ENCODE measurements at regions not wholly inside any gene's neighbourhood (a gene's known extent, or its start where the extent isn't known, plus 50 kb on each side); places are given as distances from the start of the nearest gene placed in this dataset.
A peak's percentile ranks its signal among the peaks of the same experiment; 100 is the strongest.

DNA sequence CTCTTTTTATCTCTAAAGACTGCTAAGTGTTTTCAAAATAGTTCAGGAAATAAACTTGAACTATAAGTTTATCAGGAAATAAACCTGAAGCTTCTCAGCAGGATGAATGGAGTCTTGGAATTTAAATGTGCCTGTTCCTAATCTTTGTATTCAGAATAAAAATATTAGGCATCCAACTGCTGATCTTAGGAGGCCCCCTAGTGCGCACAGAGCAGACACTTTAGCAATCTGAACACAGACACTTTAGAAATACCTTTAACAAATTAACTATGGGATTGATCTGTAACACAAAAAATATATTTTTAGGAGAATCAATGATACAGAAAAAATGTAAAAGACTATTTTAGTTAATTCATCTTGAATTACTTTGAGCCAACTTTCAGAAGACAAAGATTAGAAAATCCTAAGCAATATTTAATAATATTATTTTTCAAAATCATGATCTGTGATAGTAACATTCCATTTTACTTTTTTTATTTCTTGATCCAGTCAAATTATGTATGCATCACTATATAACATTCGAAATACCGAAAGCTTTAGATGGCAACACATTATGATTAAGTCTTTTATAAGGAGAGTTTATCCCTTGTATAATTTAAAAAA lies 80.9 kb downstream of the SLC41A2 start:
- no peak for TF ChIP-seq POLR2A (IDR thresholded peaks at IDR 0.05)
- TF ChIP-seq, protein P1, sequence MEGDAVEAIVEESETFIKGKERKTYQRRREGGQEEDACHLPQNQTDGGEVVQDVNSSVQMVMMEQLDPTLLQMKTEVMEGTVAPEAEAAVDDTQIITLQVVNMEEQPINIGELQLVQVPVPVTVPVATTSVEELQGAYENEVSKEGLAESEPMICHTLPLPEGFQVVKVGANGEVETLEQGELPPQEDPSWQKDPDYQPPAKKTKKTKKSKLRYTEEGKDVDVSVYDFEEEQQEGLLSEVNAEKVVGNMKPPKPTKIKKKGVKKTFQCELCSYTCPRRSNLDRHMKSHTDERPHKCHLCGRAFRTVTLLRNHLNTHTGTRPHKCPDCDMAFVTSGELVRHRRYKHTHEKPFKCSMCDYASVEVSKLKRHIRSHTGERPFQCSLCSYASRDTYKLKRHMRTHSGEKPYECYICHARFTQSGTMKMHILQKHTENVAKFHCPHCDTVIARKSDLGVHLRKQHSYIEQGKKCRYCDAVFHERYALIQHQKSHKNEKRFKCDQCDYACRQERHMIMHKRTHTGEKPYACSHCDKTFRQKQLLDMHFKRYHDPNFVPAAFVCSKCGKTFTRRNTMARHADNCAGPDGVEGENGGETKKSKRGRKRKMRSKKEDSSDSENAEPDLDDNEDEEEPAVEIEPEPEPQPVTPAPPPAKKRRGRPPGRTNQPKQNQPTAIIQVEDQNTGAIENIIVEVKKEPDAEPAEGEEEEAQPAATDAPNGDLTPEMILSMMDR (IDR thresholded peaks at IDR 0.05) = peak; percentile 57 to 60 (median 58)

Measured in testis (tissue), 2 donors.